Cerebellar cortex (tissue), 1 donor: ENCODE measurements at regions not wholly inside any gene's neighbourhood (a gene's known extent, or its start where the extent isn't known, plus 50 kb on each side); places are given as distances from the start of the nearest gene placed in this dataset.
"Not testable (repeated sequence)": the region's sequence is repeated elsewhere in the genome, so short reads cannot be mapped to it uniquely, and the experiment has no call there.

Experiments
- DNase-seq: peaks from one replicate; pipeline ENCODE4 v3.0.0-alpha.2; 2015; ENCODE audit warnings: low spot score

DNA sequence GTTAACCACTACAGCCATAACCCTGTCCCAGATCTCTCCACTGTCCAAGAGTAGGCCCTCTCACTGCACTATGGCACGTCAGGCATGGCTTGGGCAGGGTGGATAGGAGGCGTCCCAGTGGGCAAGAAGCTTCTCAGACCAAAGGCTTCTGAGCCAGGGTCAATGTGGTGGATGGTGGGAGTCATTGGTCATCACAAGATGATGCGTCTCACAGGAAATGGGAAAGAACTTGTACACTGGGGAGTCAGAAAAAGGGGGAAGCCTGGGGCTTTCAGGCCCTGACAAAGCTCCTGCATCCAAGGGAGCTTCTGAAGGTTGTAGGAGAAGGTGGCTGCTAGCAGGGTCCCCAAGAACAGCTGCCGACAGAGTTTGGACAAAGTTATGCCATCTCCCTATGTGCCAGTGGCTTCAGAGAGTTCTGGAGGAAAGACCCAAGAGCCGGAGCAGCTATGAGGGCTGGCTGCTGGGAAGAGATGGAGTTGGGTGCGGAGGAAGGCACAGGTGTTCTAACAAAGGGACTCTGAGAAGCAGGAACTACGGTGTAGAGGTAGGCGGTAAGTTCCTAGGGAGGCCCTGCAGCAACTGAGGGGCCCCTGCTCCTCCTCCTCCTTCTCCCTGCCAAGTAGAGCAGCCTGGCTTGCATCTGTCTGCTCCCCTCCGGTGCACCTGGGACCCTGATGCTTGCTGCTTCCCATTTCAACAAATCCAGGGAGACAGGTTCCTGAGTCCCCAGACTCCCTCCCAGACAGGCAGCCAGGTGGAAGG, 81.1 kb downstream of the ARL6IP4 start:
- no peak for DNase-seq

DNA sequence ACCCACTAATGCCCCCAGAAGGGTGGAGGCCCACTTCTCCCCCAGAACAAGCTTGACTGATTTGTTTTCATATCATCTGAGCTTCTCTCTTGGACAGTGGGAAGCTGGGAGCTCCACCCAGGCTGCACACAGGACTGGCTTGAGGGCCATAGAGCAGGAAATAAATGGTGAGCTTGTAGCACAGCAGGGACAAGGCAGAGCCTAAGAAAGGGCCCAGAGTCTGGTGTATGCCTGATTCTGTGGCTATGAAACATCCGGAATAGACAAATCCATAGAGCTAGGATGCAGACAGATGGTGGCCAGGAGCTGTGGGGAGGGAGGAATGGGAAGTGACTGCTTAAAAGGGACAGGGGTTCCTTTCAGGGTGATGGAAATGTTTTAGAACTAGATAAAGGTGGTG, 79.0 kb downstream of the ARL6IP4 start:
- peak; percentile 63 for DNase-seq

DNA sequence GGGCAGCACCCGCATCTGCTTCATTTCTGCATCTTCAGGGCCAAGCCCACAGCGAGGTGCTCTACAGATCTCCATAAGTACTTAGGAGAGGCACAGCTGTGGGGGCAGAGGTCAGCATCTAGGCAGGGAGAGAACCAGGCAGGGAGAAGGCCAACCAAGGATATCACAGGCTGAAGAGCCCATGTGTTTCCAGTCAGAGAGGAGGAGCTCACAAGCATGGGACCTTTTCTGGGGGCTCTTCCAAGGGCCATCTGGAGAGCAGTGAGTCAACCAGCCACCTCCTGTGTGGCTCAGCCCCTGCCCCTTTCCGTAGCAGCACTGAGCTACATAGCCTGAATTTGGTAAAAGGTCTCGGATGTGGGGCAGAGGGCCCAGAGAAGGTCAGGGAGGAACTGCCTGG, 78.5 kb downstream of the ARL6IP4 start:
- DNase-seq = no peak

DNA sequence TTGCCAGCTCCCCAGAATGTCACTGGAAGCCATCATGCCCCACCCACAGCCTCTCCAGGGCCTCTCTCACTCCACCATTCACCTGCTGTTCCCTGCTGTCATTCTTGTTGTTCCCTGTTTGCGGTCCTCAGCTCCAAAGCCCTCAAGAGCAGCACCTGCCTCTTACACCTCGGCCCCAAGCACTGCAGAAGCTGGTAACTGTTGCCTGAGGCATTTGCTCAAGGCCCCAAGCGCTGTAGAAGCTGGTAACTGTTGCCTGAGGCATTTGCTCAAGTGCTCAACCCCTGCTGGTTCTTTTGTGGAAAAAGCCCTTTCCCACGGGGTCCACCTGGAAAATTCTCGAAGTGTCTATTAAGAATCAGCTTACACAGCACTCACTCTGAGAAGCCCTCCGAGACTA, 78.0 kb downstream of the ARL6IP4 start:
- DNase-seq = no peak

DNA sequence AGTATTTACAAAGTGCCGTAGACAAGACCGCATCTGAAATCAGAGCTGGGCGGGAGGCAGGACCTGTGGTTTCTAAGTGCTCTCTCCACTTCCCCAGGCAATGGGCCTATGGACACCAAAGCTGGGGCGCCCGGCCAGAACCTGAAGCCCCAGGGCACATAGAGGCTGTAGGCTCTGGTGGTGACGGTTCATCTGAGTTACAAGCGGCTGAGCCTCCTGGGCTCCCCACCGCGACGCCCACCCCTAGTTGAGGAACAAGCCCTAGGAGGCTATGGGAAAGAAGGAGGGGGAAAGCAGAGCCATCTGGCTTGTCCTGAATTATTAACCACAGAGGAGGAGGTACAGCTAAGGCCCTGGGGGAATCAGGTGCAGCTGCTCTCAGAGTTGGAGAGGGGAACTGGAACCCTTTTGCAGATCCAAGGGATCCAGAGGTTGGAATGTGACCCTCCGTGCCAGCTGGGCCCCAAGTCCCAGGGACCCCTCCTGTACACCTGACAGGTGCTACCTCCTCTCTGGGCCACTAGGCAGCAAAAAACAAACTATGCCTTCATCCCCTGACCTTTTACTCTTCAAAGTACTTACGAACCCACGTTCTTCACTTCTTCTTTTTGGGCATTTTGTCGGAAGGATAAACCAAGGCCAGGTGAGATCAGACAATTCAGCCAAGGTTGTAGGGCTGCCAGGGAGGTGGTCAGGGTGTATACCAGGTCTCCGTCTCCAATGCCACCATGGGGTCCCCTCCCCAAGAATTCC, 77.2 kb downstream of the ARL6IP4 start:
- DNase-seq = no peak

DNA sequence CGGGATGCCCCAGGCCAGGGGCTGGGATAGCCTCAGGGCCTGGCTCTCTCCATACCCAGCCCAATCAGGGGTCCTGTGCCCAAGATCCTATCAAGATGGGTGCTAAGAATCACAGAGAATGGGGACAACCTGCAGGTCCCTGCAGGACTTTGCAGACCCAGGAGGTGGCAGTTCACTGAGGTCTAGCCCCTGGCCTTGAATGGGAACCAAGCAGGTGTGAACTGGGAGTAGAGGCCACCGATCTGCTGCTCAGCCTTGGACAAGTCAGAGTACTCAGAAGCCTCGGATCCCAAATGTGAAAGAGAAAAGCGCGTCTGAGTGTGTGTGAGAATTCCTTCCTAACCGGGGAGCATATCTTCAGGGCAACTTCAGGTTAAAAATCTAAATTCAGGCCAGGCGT, 76.2 kb downstream of the ARL6IP4 start:
- DNase-seq = no peak

DNA sequence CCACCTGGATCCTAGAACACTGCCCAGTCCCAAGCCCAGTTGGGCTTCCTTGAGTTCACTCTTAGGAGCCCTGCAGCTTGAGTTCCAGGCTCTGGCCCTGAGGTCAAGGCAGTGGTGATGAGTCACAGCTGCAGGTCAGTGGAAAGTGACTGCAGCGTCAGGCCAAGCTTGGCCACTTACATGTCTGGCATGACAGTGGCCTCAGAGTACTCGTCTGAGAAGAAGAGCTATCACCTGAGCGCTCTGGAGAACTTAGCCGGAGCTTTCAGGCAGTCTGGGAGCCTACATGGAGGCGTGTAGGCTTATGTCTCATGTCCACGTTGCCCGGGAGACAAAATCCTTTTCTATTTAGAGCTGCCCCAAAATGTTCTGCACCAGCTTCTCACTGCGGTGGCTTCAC, 75.6 kb downstream of the ARL6IP4 start:
- DNase-seq = no peak

DNA sequence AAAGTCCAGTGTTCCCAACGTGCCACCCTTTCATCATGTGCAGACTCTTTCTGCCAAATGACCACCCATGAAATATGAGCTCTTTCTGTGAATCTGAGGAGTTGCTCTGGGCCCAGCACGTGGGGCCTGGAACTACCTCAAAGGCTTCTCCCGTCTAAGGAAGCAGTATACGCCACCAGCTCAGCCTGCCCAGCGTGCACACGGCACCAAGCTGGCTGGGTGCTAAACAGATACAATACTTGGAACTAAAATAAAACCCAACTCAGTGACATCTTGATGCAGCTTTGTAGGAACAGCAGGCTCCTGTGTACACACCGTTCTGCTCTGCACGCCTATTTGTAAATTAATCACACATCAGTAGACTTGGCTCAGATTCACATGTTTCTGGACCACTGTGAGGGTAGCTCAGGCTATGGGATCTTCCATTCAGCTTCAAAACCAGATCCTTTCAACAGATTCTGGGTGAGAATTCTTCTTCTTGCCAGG, 74.8 kb downstream of the ARL6IP4 start:
- peak; percentile 94 for DNase-seq

DNA sequence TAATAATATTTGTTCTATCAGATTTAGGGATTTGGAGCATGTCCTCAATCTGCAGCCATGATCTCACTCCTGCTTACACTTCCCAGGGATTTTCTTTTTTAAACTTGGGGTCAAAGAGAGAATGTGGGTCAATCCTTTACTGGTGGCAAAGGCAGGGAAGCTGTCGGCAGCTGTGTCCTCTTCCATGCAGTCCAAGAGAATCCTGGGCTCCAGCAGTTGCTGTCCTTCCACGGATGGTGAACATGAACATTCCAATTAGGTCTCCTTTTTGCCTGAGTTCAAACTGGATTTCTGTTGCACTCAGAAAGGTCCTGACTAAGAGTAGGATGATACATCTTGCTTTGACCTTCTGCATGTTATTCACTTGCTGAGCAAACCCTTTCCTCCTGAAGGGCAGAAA, 73.9 kb downstream of the ARL6IP4 start:
- no peak for DNase-seq

DNA sequence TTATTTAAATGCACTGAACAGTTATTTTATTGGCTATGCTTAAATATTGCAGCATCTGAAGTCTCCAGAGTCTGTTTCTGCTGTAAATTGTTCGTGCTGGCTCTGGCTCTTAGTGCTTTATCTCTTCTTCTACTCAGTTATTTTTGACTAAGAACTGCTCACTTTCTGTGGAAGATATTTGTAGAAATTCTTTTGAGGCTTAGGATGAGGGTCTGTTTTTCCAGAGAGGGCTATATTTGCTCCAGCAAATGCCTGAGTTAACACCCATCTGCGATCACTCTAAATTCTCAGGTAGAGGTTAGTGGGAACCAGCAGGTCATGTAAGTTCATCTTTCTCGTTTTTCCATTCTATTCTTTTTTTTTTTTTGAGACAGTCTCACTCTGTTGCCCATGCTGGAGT, 71.1 kb downstream of the ARL6IP4 start:
- no peak for DNase-seq

DNA sequence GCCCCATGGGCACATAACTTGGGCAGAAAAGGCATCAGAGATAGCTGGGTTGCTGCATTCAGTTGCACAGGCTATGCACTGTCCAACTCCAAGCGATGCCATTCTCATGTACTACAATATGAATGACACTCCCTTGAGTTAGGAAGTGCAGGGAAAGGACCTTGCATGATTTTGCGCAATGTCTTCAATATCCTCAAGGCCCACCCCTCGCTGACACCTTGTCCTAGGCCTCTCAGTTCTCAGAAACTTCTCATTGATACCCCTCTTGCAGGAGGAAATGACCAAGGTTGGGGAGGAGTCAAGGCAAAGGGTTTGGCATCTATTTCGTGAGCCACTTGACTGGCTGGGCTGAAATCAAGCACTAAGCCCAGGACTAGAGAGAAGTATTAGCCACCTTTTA, 70.4 kb downstream of the ARL6IP4 start:
- no peak for DNase-seq

DNA sequence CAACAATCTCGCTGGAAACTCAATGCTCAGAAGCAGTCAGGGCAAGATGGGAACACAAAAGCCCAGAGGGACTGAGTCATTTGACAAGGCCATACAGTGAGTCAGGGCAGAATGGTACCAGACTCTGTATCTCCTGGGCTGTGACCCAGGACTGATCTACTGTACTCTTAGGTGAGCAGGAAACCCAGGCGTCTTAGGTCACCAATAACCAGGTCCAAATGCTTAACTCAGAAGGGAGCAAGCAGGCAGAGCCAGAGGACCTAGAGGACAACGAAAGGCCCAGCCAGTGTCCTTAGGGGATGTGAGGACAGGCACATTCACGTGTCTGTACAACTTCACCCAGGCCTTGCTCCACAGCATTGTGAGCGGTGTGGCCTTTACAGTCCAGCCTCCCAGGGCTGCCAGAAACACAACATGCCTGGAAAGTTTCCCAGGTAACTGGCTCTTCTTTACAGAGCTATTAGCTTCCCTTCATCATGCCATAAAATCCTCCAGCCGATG, 69.9 kb downstream of the ARL6IP4 start:
- DNase-seq = peak; percentile 84

DNA sequence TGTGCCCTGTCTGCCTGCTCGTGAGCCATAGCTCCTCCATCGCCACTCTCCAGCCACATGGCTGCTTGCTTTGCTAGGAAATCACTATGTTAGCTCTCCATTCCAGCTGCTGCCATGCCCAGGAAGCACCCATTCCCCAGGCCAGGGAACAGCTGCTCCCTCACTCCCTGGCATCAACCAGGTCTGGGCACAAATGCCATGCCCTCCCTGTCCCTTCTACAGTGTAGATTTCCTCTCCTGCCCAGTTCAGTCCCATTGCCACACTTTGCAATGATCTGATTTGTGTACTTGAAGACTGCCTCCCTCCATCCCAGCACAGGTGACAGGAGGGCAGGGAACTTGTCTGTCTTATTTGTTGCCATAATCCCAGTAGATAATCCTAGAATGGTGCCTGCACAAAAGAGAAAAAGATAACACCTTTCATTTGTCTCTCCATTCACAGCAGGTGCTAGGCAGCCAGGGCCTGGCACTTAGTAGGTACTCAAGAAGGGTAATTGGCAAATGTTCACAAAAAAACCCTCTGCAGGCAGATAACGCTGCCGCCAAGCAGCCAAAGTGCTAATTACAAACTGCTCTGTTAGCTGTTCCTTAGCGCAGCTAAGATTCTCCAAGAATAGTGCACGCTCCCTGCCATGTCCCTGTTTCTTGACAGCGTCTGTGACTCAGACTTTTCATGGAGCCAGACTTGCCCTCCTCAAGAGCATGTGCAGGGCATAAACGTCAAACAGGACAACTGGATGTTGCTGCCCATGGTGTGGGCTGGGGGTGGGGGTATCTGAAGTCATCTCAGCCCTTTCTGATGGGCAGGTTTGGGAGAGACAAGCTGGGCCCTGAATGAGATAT, 69.1 kb downstream of the ARL6IP4 start:
- DNase-seq = no peak

DNA sequence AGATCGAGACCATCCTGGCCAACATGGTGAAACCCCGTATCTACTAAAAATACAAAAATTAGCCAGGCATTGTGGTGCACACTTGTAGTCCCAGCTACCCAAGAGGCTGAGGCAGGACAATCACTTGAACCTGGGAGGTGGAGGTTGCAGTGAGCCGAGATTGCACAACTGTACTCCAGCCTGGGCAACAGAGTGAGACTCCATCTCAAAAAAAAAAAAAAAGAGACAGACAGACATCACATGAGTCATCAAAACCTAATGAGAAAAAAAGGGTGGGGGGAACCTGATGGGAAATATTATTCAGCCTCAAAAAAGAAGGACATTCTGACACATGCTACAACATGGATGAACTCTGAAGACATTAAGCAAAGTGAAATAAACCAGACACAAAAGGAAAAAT, 67.4 kb downstream of the ARL6IP4 start:
- DNase-seq = not testable (repeated sequence)

DNA sequence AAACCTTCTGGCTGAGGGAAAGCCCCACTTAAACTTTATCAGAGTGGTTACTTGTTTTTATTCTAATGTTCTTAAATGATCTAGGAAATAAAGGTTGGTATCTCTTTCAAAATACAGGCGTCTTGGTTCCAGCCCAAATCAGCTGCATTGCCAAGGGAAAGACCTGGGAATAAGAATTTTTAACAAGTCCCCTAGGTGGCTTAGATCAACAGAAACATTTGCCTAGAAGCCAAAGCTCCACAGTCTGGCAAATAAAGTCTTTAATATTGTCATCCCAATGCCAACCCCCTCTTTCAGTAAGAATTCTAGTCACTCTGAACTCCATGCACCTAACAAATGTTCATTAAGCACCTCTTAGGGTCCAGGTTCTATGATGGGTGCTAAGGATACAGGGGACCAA, 66.8 kb downstream of the ARL6IP4 start:
- no peak for DNase-seq

DNA sequence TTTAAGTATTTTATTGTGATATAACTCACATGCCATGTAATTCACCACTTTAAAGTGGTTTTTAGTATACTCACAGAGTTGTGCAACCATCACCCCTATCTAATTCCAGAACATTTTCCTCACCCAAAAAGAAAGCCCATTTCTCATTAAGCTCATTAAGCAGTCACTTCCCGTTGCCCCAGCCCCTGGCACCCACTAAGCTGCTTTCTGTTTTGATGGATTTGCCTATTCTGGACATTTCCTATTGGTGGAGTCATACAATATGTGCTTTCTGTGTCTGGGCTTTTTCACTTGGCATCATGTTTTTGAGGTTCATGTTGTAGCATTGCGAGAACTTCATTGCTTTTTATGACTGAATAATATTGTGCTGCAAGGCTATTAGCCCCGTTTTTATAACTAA, 66.0 kb downstream of the ARL6IP4 start:
- no peak for DNase-seq

DNA sequence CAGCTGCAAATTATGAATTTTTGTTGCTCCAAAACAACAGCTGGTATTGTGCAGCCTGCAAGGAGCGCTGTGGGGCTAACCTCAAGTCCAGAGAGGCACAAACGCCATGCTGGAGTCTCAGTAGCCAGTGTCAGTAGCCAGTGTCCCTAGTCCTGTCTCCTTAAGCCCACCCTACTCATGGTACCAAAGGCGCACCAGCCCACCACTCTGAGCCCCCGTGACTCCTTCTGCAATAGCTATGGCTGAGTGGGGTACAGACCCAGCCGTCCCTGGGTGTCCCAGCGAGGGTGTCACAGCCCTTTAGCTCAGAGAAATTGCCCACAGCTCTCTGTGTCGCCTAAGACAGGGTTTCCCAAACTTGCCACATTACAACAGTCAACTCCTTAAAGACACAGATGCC, 65.2 kb downstream of the ARL6IP4 start:
- DNase-seq = no peak

DNA sequence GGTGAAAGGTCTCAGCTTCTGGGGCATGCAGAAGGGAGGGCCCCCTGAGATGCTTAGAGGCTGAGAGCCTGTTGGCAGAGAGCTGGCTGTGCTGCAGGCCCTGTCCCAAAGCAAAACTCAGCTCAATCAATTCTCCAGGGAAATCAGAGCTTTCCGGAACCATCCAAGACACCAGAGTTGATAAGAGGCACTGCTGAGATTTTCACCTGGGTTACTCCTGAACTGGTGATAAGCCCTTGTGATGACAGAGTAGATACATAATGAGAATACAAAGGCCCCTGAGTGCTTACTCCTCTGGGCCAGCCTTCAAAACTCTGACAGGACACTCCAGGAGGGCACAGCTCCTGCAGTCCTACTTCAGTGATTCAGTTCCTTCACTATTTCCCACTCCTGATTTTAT, 63.9 kb downstream of the ARL6IP4 start:
- DNase-seq = no peak

DNA sequence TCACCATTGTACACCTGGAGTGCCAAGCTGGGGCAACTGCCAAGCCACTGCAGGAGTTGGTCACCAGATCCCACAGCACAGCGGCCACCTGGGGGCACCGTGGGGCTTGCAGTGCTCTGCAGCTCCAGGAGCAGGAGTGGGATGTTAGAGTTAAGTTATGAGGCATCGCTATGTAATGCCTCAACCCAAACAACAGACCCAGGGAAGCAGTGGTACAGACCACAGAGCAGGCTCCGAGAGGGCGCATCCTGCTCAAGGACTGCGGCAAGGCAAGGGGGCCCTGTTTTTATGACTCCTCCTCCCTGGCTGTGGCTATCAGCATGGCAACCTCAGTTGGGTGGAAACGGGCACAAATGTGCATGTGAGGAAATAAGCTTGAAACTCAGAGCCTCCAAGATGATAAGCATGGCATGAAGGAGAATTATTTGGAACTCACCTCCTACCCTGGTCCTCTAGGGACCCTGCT, 63.1 kb downstream of the ARL6IP4 start:
- DNase-seq = peak; percentile 61

DNA sequence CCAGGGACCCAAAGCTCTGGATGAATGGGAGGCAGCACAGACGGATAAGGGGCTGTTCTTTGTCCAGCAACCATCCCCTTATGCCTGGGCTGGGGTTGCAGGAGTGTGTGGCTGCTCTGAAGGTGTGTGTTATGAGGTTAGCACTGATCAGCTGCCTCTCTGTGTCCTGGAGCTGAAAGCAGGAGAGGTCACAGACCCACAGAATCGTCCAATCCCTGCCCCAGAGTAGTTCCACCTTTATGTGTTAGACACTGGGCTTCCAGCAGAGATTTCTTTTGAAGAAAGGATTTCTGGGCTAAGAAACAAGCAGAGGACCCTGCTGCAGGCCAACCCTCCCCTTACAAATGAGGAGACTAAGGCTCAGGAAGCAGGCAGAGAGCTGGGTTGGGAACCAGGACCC, 62.4 kb downstream of the ARL6IP4 start:
- DNase-seq = no peak

DNA sequence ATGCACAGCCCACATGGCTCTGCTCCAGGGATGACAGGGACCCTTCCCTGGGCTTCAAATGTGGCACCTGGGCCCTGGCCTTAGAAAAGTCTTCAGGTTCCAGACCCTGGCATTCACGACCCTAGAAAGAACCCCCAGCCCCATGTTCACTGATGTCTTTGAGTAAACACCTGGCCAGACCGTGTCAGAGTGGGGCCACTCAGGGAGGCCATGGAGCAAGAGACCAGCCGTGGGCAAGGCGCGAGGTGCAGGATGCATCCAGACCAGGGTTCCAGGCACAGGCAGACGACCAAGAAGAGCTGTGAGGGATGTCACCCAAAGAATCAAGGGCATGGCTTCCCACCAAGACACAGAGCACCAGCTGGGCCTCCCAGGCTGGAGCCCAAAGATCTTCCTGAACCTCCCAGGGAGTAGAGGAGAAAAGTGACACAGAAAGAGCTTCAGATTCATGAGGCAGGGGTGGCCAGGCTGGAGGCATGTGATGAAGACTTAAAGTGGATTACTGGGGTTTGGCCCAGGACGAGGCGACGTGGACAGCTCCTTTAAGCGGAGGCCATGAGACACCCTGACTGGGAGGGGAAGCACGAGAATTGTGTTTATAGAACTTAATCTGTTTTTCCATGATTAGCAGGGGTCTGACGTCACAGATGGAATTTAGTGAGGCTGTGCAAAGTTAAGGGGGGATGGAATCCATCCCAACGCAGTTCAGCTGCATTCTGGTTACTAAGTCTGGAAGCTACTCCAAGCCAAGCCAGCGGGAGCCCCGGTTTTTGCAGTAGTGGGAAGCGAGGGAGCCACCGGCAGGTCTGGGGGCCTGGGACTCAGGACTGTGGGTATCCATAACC, 61.6 kb downstream of the ARL6IP4 start:
- DNase-seq = no peak
